ENCODE measurements at regions not wholly inside any gene's neighbourhood (a gene's known extent, or its start where the extent isn't known, plus 50 kb on each side); places are given as distances from the start of the nearest gene placed in this dataset.
"Not testable (repeated sequence)": the region's sequence is repeated elsewhere in the genome, so short reads cannot be mapped to it uniquely, and the experiment has no call there.

- no peaks in the 10 kb centered on the region for H3K36me3 Mint-ChIP-seq (ENCODE audit: insufficient read depth, unreplicated experiment)
- no peak overlapping the region for H3K27ac Mint-ChIP-seq (ENCODE audit: unreplicated experiment)
- no peak for DNase-seq
- no peak for TF ChIP-seq CTCF (IDR thresholded peaks at IDR 0.05; ENCODE audit: unreplicated experiment)
- H3K27me3 Mint-ChIP-seq (ENCODE audit: unreplicated experiment): no peaks in the 10 kb centered on the region
- no TSS peak for BruUV-seq (replicated peaks)
- CTCF ChIA-PET: no interaction called here
- no peaks in the 10 kb centered on the region for H3K9me3 Mint-ChIP-seq (ENCODE audit: low read depth, unreplicated experiment)
- peaks cover 8% of the 10 kb centered on the region for H3K4me1 Mint-ChIP-seq (ENCODE audit: low read depth, unreplicated experiment)
- H3K4me3 Mint-ChIP-seq (ENCODE audit: low read depth, unreplicated experiment): no peak overlapping the region
- intact Hi-C loops (cut with micrococcal nuclease; ENCODE audit: unreplicated experiment): no loop called here
These were observed 214.4 kb upstream of the IRS2 start for GRCh38 chr13:110000534-110001345.

DNA sequence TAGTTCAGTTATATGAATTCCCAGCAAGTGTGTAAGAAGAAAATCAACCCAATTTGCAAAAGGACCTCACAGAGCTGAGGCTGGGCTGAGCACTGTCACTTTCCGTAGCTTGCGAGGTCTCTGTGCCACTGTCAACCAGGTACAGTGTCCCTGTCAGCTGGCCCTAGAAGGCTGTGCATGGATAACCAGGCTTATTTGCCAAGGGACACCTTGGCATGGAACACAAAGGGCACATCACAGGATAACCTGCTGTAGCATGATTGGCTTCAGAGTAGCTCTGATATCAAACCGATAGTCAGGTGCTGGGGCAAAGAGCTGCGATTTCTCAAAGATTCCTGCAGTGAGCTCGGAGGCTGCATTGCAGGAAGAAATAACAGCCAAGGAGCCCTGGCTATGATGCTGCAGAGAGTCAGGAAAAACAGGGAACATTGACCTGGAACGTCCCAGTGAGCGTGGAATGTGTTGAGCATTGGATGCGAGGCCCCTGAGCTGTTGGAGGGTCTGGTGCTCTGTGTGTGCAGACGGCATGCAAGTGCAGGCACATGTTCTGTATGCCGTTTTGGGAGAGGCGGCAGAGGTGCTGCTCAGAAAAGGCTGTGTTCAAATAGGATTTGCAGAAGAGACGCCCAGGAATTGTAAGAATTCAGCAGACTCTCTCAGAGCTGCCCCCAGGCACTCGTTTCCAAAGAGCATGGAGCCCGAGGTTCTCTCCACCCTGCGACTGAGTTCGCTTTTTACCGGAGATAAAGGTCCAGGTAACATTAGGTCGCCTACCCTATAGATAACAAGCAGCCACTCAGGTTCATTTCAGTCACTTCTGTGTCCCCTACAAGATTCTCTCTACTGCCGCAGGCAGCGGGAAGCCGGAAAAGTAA lies 213.5 kb upstream of the IRS2 start:
- no TSS peak for BruUV-seq (replicated peaks)
- TF ChIP-seq CTCF (IDR thresholded peaks at IDR 0.05; ENCODE audit: unreplicated experiment): no peak
- no peak overlapping the region for H3K27ac Mint-ChIP-seq (ENCODE audit: unreplicated experiment)
- CTCF ChIA-PET: no interaction called here
- intact Hi-C loops (cut with micrococcal nuclease; ENCODE audit: unreplicated experiment): no loop called here
- no peaks in the 10 kb centered on the region for H3K36me3 Mint-ChIP-seq (ENCODE audit: insufficient read depth, unreplicated experiment)
- DNase-seq: no peak
- H3K9me3 Mint-ChIP-seq (ENCODE audit: low read depth, unreplicated experiment): no peaks in the 10 kb centered on the region
- H3K4me1 Mint-ChIP-seq (ENCODE audit: low read depth, unreplicated experiment): peaks cover 8% of the 10 kb centered on the region
- H3K4me3 Mint-ChIP-seq (ENCODE audit: low read depth, unreplicated experiment): no peak overlapping the region
- no peaks in the 10 kb centered on the region for H3K27me3 Mint-ChIP-seq (ENCODE audit: unreplicated experiment)

GRCh38 chr13:109998684-109999533 lies 212.5 kb upstream of the IRS2 start:
- no peaks in the 10 kb centered on the region for H3K36me3 Mint-ChIP-seq (ENCODE audit: insufficient read depth, unreplicated experiment)
- BruUV-seq (replicated peaks): no TSS peak
- intact Hi-C loops (cut with micrococcal nuclease; ENCODE audit: unreplicated experiment): no loop called here
- CTCF ChIA-PET: no interaction called here
- no peaks in the 10 kb centered on the region for H3K27me3 Mint-ChIP-seq (ENCODE audit: unreplicated experiment)
- no peak for TF ChIP-seq CTCF (IDR thresholded peaks at IDR 0.05; ENCODE audit: unreplicated experiment)
- H3K27ac Mint-ChIP-seq (ENCODE audit: unreplicated experiment): no peak overlapping the region
- no peak overlapping the region for H3K4me3 Mint-ChIP-seq (ENCODE audit: low read depth, unreplicated experiment)
- peaks cover 8% of the 10 kb centered on the region for H3K4me1 Mint-ChIP-seq (ENCODE audit: low read depth, unreplicated experiment)
- H3K9me3 Mint-ChIP-seq (ENCODE audit: low read depth, unreplicated experiment): no peaks in the 10 kb centered on the region
- no peak for DNase-seq

- Mint-ChIP-seq H3K27ac (ENCODE audit: unreplicated experiment) (no peak overlapping the region), H3K4me3 (ENCODE audit: low read depth, unreplicated experiment) (no peak overlapping the region)
- CTCF ChIA-PET: no interaction called here
These were observed 211.7 kb upstream of the IRS2 start for GRCh38 chr13:109998037-109998436.

GRCh38 chr13:109997056-109997595 lies 210.7 kb upstream of the IRS2 start:
- H3K4me1 Mint-ChIP-seq (ENCODE audit: low read depth, unreplicated experiment); H3K27me3 Mint-ChIP-seq (ENCODE audit: unreplicated experiment); H3K9me3 Mint-ChIP-seq (ENCODE audit: low read depth, unreplicated experiment); H3K4me3 Mint-ChIP-seq (ENCODE audit: low read depth, unreplicated experiment); H3K36me3 Mint-ChIP-seq (ENCODE audit: insufficient read depth, unreplicated experiment); intact Hi-C loops (cut with micrococcal nuclease; ENCODE audit: unreplicated experiment); H3K27ac Mint-ChIP-seq (ENCODE audit: unreplicated experiment); BruUV-seq (replicated peaks); DNase-seq; CTCF ChIA-PET: not testable (repeated sequence)

More at GRCh38 chr13:109998037-109998436, 211.7 kb upstream of the IRS2 start:
- BruUV-seq (replicated peaks): no TSS peak
- Mint-ChIP-seq H3K36me3 (ENCODE audit: insufficient read depth, unreplicated experiment) (no peaks in the 10 kb centered on the region), H3K9me3 (ENCODE audit: low read depth, unreplicated experiment) (no peaks in the 10 kb centered on the region), H3K27me3 (ENCODE audit: unreplicated experiment) (no peaks in the 10 kb centered on the region), H3K4me1 (ENCODE audit: low read depth, unreplicated experiment) (peaks cover 8% of the 10 kb centered on the region)
- intact Hi-C loops (cut with micrococcal nuclease; ENCODE audit: unreplicated experiment): no loop called here
- no peak for DNase-seq
- no peak for TF ChIP-seq CTCF (IDR thresholded peaks at IDR 0.05; ENCODE audit: unreplicated experiment)

Measured in Calu3 (cell line).